Stomach (tissue), 8 donors: ENCODE measurements at regions not wholly inside any gene's neighbourhood (a gene's known extent, or its start where the extent isn't known, plus 50 kb on each side); places are given as distances from the start of the nearest gene placed in this dataset.

Source experiments
- DNase-seq, 2 donors: peaks; one replicate each; pipeline versions ENCODE4 v3.0.0 to v3.0.0-alpha.2; 2013 to 2019
- H3K27ac ChIP-seq, 5 donors: fragments of 200-600 bp in 4 of 5; sonication (generic) in 4 of 5; one replicate each; pipeline ENCODE4 v1.5.1; 2013 to 2019; ENCODE audit warnings: mild to moderate bottlenecking in 1 of 5, moderate library complexity in 1 of 5
- H3K27me3 ChIP-seq, 3 donors: fragments of 200-600 bp; sonication (generic); one replicate each; pipeline ENCODE4 v1.5.1; 2017 to 2019; ENCODE audit warnings: mixed run types in 1 of 3
- H3K36me3 ChIP-seq, 4 donors: fragments of 200-600 bp; sonication (generic); 1 replicate in 3 of 4; 2 replicates in 1 of 4; pipeline ENCODE4 v1.5.1; 2016 to 2019
- H3K4me1 ChIP-seq, 4 donors: fragments of 200-600 bp; sonication (generic); one replicate each; pipeline ENCODE4 v1.5.1; 2016 to 2019
- H3K4me3 ChIP-seq, 4 donors: fragments of 200-600 bp; sonication (generic) in 3 of 4; one replicate each; pipeline ENCODE4 v1.5.1; 2016 to 2019; ENCODE audit warnings: mild to moderate bottlenecking in 1 of 4
- H3K9me3 ChIP-seq, 4 donors: fragments of 200-600 bp; sonication (generic); one replicate each; pipeline ENCODE4 v1.5.1; 2016 to 2019
- EP300 ChIP-seq: sonication (generic); formaldehyde crosslinking; IDR thresholded peaks from one replicate; pipeline ENCODE4 v1.6.1; 2017; ENCODE audit warnings: antibody characterized with exemption
- POLR2A ChIP-seq, 4 donors: fragments of 450-650 bp; IDR thresholded peaks; one replicate each; pipeline ENCODE4 v1.6.1; 2016; ENCODE audit warnings: antibody characterized with exemption in 4 of 4, control low read depth in 2 of 4, mild to moderate bottlenecking in 1 of 4, moderate library complexity in 1 of 4
- POLR2AphosphoS5 ChIP-seq, 3 donors: sonication (generic); formaldehyde crosslinking; IDR thresholded peaks; one replicate each; pipeline ENCODE4 v1.6.1; 2016; ENCODE audit warnings: antibody characterized with exemption in 3 of 3
- WGBS, 5 donors: extraction: QIAGEN DNeasy Blood & Tissue Kit in 3 of 5; methylation state at CpG; one replicate each; pipeline versions ENCODE4 v1.1.5 to v1.1.7; 2013 to 2018; 5-methylcytosine and 5-hydroxymethylcytosine counted together
- intact Hi-C: fragments of 100-400 bp; cut with DNase I; formaldehyde crosslinking; loops from one replicate; pipeline ENCODE4 v1.15.1; 2023; ENCODE audit warnings: low total_unique reads
- TF ChIP-seq, protein P1 (sequence below), 7 experiments: fragments of 450-650 bp in 4 of 7; fragments of 200-600 bp in 3 of 7; sonication (generic) in 3 of 7; IDR thresholded peaks; one replicate each; pipeline ENCODE4 v1.5.1; 2016 to 2019; ENCODE audit warnings: antibody characterized with exemption in 7 of 7, control low read depth in 2 of 7, mild to moderate bottlenecking in 1 of 7
- donor health status: healthy with polysubstance abuse.
- donor health status: Bipolar disorder and iron deficiency.
- donor health status: healthy.

DNA sequence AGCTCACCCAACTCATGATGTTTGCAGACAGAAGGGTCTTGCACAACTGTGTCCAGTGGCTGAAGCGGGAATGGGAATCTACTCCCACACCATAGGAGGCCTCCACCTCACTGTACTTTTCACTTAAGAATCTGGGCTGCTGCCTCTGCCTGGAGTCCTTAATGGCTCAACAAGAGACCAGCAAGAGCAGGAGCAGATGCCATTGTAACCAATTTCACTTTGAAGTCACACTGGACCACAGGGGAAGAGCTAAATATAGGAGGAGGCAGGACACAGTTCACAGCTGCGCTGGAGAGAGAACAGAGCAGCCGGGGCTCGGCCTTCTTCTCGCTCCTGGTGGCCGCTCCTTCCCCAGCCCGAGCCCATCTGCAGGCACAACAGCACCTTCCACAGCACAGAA lies 120.4 kb downstream of the SIPA1L2 start:
- peaks cover 0 to 11% (median 6%) of the 10 kb centered on the region in 4 donors for H3K36me3 ChIP-seq
- peaks cover 0 to 9% (median 0%) of the 10 kb centered on the region in 4 donors for H3K4me1 ChIP-seq
- intact Hi-C loops: no loop called here
- TF ChIP-seq EP300 (no peak), POLR2AphosphoS5 (IDR thresholded peaks at IDR 0.05) (no peak), POLR2A (IDR thresholded peaks at IDR 0.05) (no peak)
- TF ChIP-seq, protein P1, sequence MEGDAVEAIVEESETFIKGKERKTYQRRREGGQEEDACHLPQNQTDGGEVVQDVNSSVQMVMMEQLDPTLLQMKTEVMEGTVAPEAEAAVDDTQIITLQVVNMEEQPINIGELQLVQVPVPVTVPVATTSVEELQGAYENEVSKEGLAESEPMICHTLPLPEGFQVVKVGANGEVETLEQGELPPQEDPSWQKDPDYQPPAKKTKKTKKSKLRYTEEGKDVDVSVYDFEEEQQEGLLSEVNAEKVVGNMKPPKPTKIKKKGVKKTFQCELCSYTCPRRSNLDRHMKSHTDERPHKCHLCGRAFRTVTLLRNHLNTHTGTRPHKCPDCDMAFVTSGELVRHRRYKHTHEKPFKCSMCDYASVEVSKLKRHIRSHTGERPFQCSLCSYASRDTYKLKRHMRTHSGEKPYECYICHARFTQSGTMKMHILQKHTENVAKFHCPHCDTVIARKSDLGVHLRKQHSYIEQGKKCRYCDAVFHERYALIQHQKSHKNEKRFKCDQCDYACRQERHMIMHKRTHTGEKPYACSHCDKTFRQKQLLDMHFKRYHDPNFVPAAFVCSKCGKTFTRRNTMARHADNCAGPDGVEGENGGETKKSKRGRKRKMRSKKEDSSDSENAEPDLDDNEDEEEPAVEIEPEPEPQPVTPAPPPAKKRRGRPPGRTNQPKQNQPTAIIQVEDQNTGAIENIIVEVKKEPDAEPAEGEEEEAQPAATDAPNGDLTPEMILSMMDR (IDR thresholded peaks at IDR 0.05): no peak
- H3K4me3 ChIP-seq: no peak overlapping the region
- H3K27ac ChIP-seq: no peak overlapping the region
- 65 to 88% (median 76%) methylated on average over 5 to 7 of the region's 7 CpGs for WGBS, 5 donors
- H3K9me3 ChIP-seq: no peaks in the 10 kb centered on the region
- H3K27me3 ChIP-seq: no peaks in the 10 kb centered on the region
- DNase-seq: peak in 1 of 2 donors; percentile 13

DNA sequence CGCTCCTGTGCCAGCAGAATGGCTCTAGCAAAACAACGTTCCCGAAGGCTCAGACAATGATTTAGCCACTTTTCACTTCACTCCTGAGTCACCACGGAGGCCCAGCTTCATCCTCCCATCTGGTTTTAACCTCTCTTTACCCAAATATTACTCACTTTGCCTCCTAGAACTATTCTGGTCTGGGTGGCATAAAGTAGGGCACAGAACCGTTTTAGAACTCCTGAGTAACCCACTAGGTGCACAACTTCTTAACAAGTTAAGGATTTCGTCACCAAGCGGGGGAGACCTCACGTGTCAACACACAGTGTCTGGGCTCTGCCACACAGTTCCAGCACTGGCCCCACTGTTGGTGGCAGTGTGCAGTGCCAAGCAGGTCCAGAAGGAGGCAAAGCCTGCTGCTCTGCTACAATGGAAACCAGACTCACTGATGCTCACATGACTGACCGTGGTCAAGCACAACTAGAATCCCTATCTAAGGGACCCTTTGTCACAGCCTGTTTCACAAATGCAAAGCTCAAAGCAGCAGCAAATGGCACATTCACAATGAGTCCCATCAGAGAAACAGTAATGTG lies 121.7 kb downstream of the SIPA1L2 start:
- H3K36me3 ChIP-seq: no peaks in the 10 kb centered on the region
- TF ChIP-seq POLR2AphosphoS5 (IDR thresholded peaks at IDR 0.05) (no peak), EP300 (no peak)
- intact Hi-C loops: no loop called here
- no peak for DNase-seq
- H3K4me3 ChIP-seq: no peak overlapping the region
- peaks cover 0 to 6% (median 0%) of the 10 kb centered on the region in 4 donors for H3K4me1 ChIP-seq
- no peaks in the 10 kb centered on the region for H3K27me3 ChIP-seq
- H3K9me3 ChIP-seq: no peaks in the 10 kb centered on the region
- H3K27ac ChIP-seq: no peak overlapping the region
- WGBS, 5 donors: 71 to 83% (median 79%) methylated on average over 9 of the region's 9 CpGs

DNA sequence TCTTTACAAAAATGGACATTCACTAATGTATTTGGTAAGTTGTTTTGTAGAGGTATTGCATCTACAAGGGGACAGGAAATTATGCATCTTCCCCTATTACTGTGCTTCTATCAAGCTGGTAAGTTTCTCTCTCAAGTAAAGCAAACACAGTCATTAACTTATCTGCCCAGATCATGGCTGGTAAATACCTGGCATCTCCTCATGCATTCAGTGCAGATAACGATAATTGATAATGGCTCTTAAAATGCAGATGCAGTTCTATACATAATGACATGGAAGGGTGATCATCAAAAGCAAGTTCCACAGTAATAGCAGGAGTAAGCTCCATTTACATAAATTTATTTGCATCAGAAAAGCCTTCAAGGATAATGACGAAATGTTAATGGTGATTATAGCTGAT lies 122.4 kb downstream of the SIPA1L2 start:
- Histone ChIP-seq H3K27ac (no peak overlapping the region), H3K36me3 (no peaks in the 10 kb centered on the region), H3K4me3 (no peak overlapping the region), H3K4me1 (peaks cover 0 to 6% (median 0%) of the 10 kb centered on the region in 4 donors), H3K9me3 (no peaks in the 10 kb centered on the region), H3K27me3 (no peaks in the 10 kb centered on the region)
- no peak for DNase-seq
- TF ChIP-seq, protein P1 (IDR thresholded peaks at IDR 0.05): no peak
- TF ChIP-seq EP300 (no peak), POLR2AphosphoS5 (IDR thresholded peaks at IDR 0.05) (no peak), POLR2A (IDR thresholded peaks at IDR 0.05) (no peak)
- WGBS, 5 donors: 69 to 86% (median 80%) methylated on average over 2 of the region's 2 CpGs
- intact Hi-C loops: no loop called here

DNA sequence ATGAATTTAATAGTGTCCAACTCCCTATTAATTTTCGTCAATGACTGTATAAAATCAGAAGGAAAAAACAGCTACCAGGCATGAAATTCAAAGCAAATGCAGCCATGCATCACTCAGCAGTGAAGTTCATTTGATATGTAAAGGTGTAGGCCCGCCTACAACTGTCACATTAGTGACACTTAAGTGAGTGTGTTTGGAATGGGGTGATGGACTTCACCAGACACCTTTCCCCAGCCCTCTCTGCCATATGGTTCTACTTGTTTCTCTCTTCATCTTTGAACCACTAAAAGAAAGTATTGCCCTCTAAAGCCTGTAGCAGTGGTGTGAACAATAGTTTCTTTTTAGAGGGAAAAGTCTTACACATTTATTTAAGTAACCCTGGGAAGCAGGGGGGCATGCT lies 124.0 kb downstream of the SIPA1L2 start:
- no peak for TF ChIP-seq POLR2AphosphoS5 (IDR thresholded peaks at IDR 0.05)
- TF ChIP-seq, protein P1 (IDR thresholded peaks at IDR 0.05): no peak
- TF ChIP-seq POLR2A (IDR thresholded peaks at IDR 0.05): no peak
- TF ChIP-seq EP300: no peak
- WGBS, 5 donors: 85 to 97% (median 87%) methylated on average over 2 of the region's 2 CpGs

DNA sequence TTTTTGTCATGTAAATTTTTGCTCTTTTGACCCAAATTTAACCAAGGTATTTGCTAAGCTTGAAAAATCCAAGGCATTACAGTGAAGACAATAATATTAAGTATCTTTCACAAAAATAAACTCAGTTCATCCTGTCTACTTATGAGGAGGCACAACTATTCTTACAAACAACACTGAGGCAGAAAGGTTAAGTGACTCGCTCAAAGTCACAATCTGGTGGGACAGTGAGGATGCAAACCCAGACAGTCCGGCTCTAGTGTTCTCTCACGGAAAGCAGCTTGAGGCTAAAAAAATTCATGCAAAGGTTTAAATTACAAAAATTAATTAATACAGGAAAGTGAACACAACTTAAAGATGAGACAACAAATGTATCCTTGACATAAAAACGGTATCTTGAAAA lies 125.3 kb downstream of the SIPA1L2 start:
- Histone ChIP-seq H3K27me3 (no peaks in the 10 kb centered on the region), H3K27ac (no peak overlapping the region), H3K4me1 (peaks cover 0 to 4% (median 0%) of the 10 kb centered on the region in 4 donors), H3K36me3 (no peaks in the 10 kb centered on the region), H3K4me3 (no peak overlapping the region), H3K9me3 (no peaks in the 10 kb centered on the region)
- intact Hi-C loops: no loop called here
- WGBS, 5 donors: 88 to 96% (median 91%) methylated on average over 4 of the region's 4 CpGs
- no peak for TF ChIP-seq POLR2A (IDR thresholded peaks at IDR 0.05)
- no peak for TF ChIP-seq POLR2AphosphoS5 (IDR thresholded peaks at IDR 0.05)
- DNase-seq: no peak

More for the DNA sequence above, 124.0 kb downstream of the SIPA1L2 start:
- H3K9me3 ChIP-seq: no peaks in the 10 kb centered on the region
- H3K36me3 ChIP-seq: no peaks in the 10 kb centered on the region
- H3K4me1 ChIP-seq: peaks cover 0 to 6% (median 0%) of the 10 kb centered on the region in 4 donors
- H3K4me3 ChIP-seq: no peak overlapping the region
- intact Hi-C loops: no loop called here
- DNase-seq: no peak
- no peak overlapping the region for H3K27ac ChIP-seq
- H3K27me3 ChIP-seq: no peaks in the 10 kb centered on the region
